ENCODE measurements at regions not wholly inside any gene's neighbourhood (a gene's known extent, or its start where the extent isn't known, plus 50 kb on each side); places are given as distances from the start of the nearest gene placed in this dataset.

GRCh38 chr3:66904831-66905493, 93.1 kb upstream of the KBTBD8 start:
- TF ChIP-seq CTCF (conservative IDR thresholded peaks at IDR 0.05): no peak
- no peaks in the 10 kb centered on the region for H3K36me3 Mint-ChIP-seq
- no peak for DNase-seq (ENCODE audit: extremely low spot score, unreplicated experiment)

DNA sequence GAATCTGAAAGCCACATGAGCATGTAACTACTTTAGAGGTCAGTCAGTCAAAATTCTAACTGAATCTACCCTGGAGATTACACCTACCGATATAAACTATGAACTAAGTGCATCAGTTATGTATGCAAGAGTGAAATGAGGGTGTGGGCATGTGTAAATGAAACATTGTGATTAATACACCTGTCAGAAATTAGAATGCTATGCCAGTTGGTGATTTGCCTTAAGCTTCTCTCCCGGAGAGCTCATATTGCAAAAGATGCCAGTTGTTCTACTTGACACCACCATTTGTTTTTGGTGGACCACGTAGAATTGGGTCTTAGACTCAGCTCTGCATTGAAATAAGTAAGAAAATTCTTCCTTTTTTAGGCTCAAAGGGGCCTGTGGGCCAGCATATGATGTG, 91.0 kb upstream of the KBTBD8 start:
- peaks cover 3% of the 10 kb centered on the region for H3K27me3 Mint-ChIP-seq
- H3K27ac Mint-ChIP-seq: no peak overlapping the region
- no peak overlapping the region for H3K4me3 Mint-ChIP-seq
- no peak for DNase-seq (ENCODE audit: extremely low spot score, unreplicated experiment)
- peaks cover 9% of the 10 kb centered on the region for H3K9me3 Mint-ChIP-seq
- H3K4me1 Mint-ChIP-seq (ENCODE audit: unreplicated experiment): peaks cover 12% of the 10 kb centered on the region
- no peaks in the 10 kb centered on the region for H3K36me3 Mint-ChIP-seq
- no peak for TF ChIP-seq CTCF (conservative IDR thresholded peaks at IDR 0.05)

More at GRCh38 chr3:66904831-66905493, 93.1 kb upstream of the KBTBD8 start:
- Mint-ChIP-seq H3K27ac (no peak overlapping the region), H3K4me1 (ENCODE audit: unreplicated experiment) (peaks cover 12% of the 10 kb centered on the region), H3K9me3 (peaks cover 17% of the 10 kb centered on the region), H3K27me3 (peaks cover 3% of the 10 kb centered on the region), H3K4me3 (no peak overlapping the region)

GRCh38 chr3:66910266-66911055, 87.6 kb upstream of the KBTBD8 start:
- H3K4me1 Mint-ChIP-seq (ENCODE audit: unreplicated experiment): peaks cover 4% of the 10 kb centered on the region
- H3K36me3 Mint-ChIP-seq: no peaks in the 10 kb centered on the region
- no peak for DNase-seq (ENCODE audit: extremely low spot score, unreplicated experiment)
- peaks cover 3% of the 10 kb centered on the region for H3K27me3 Mint-ChIP-seq
- H3K27ac Mint-ChIP-seq: no peak overlapping the region
- TF ChIP-seq CTCF (conservative IDR thresholded peaks at IDR 0.05): no peak
- peaks cover 6% of the 10 kb centered on the region for H3K9me3 Mint-ChIP-seq
- no peak overlapping the region for H3K4me3 Mint-ChIP-seq

GRCh38 chr3:66912306-66912705, 85.8 kb upstream of the KBTBD8 start:
- Mint-ChIP-seq H3K27me3 (no peaks in the 10 kb centered on the region), H3K9me3 (peaks cover 6% of the 10 kb centered on the region), H3K27ac (no peak overlapping the region), H3K36me3 (no peaks in the 10 kb centered on the region), H3K4me1 (ENCODE audit: unreplicated experiment) (no peaks in the 10 kb centered on the region), H3K4me3 (no peak overlapping the region)
- TF ChIP-seq CTCF (conservative IDR thresholded peaks at IDR 0.05): no peak
- DNase-seq (ENCODE audit: extremely low spot score, unreplicated experiment): no peak

GRCh38 chr3:66922058-66922457, 76.0 kb upstream of the KBTBD8 start:
- Mint-ChIP-seq H3K9me3 (no peaks in the 10 kb centered on the region), H3K36me3 (no peaks in the 10 kb centered on the region), H3K27me3 (no peaks in the 10 kb centered on the region), H3K27ac (no peak overlapping the region), H3K4me3 (no peak overlapping the region), H3K4me1 (ENCODE audit: unreplicated experiment) (no peaks in the 10 kb centered on the region)
- TF ChIP-seq CTCF (conservative IDR thresholded peaks at IDR 0.05): no peak
- no peak for DNase-seq (ENCODE audit: extremely low spot score, unreplicated experiment)

All from type B pancreatic cell (in vitro differentiated cells).